Muscle of back (tissue), 3 donors: ENCODE measurements at regions not wholly inside any gene's neighbourhood (a gene's known extent, or its start where the extent isn't known, plus 50 kb on each side); places are given as distances from the start of the nearest gene placed in this dataset.

Source experiments
- DNase-seq, 3 donors: peaks; one replicate each; pipeline versions ENCODE4 v3.0.0 to v3.0.0-alpha.2; 2013

GRCh38 chr17:34174496-34174895 lies 80.6 kb upstream of the CCL2 start:
- no peak for DNase-seq

- DNase-seq: no peak
Observed at GRCh38 chr17:34176440-34176839, 78.6 kb upstream of the CCL2 start.

- DNase-seq: no peak
Observed at GRCh38 chr17:34177642-34178041, 77.4 kb upstream of the CCL2 start.

- no peak for DNase-seq
Observed at GRCh38 chr17:34178092-34178491, 77.0 kb upstream of the CCL2 start.

- DNase-seq: no peak
Observed at GRCh38 chr17:34182036-34182803, 72.9 kb upstream of the CCL2 start.

- DNase-seq: no peak
Observed at GRCh38 chr17:34195987-34196386, 59.1 kb upstream of the CCL2 start.

GRCh38 chr17:34198519-34198918 lies 56.6 kb upstream of the CCL2 start:
- DNase-seq: no peak

GRCh38 chr17:34199454-34199853 lies 55.6 kb upstream of the CCL2 start:
- DNase-seq: no peak

GRCh38 chr17:34199932-34200534 lies 55.1 kb upstream of the CCL2 start:
- DNase-seq: peak; percentile 78 to 89 (median 89)

- DNase-seq: no peak
Observed at GRCh38 chr17:34201225-34201624, 53.9 kb upstream of the CCL2 start.

- no peak for DNase-seq
Observed at GRCh38 chr17:34201767-34202166, 53.3 kb upstream of the CCL2 start.

- no peak for DNase-seq
Observed at GRCh38 chr17:34203018-34203638, 52.0 kb upstream of the CCL2 start.

GRCh38 chr17:34204402-34204801 lies 50.7 kb upstream of the CCL2 start:
- DNase-seq: no peak
